ENCODE measurements at regions not wholly inside any gene's neighbourhood (a gene's known extent, or its start where the extent isn't known, plus 50 kb on each side); places are given as distances from the start of the nearest gene placed in this dataset.
"Not testable (repeated sequence)": the region's sequence is repeated elsewhere in the genome, so short reads cannot be mapped to it uniquely, and the experiment has no call there.

DNA sequence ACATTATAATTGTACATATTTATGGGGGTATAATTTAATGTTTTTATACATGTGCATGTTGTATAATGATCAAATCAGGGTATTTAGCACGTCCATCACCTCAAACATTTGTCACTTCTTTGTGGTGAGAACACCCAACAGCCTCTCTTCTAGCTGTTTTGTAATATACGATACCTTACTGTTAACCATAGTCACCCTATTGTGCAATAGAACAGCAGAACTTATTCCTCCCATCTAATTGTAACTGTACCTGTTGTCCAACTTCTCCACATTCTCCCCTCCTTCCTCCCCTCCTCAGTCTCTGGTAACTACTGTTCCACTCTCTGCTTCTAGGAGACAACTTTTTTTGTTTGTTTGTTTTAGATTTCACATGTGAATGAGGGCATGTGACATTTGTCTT, 197.0 kb upstream of the PKP2 start:
- no peak for ATAC-seq
- no peak overlapping the region for H3K27ac ChIP-seq
- no peak for DNase-seq
- no peaks in the 10 kb centered on the region for H3K27me3 ChIP-seq
- no peaks in the 10 kb centered on the region for H3K4me1 ChIP-seq
- TF ChIP-seq, protein P1, sequence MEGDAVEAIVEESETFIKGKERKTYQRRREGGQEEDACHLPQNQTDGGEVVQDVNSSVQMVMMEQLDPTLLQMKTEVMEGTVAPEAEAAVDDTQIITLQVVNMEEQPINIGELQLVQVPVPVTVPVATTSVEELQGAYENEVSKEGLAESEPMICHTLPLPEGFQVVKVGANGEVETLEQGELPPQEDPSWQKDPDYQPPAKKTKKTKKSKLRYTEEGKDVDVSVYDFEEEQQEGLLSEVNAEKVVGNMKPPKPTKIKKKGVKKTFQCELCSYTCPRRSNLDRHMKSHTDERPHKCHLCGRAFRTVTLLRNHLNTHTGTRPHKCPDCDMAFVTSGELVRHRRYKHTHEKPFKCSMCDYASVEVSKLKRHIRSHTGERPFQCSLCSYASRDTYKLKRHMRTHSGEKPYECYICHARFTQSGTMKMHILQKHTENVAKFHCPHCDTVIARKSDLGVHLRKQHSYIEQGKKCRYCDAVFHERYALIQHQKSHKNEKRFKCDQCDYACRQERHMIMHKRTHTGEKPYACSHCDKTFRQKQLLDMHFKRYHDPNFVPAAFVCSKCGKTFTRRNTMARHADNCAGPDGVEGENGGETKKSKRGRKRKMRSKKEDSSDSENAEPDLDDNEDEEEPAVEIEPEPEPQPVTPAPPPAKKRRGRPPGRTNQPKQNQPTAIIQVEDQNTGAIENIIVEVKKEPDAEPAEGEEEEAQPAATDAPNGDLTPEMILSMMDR (IDR thresholded peaks at IDR 0.05) = no peak
- TF ChIP-seq POLR2A (IDR thresholded peaks at IDR 0.05) = no peak
- H3K9me3 ChIP-seq = no peaks in the 10 kb centered on the region
- intact Hi-C loops (cut with DNase I) = no loop called here
- no peak overlapping the region for H3K4me3 ChIP-seq
- WGBS, 2 donors = 39 to 44% methylated on average over 2 of the region's 2 CpGs
- H3K36me3 ChIP-seq (replicated peaks in 1 of 2; ENCODE audit: insufficient read depth in 1 of 2, low read depth in 2 of 2) = no peaks in the 10 kb centered on the region

DNA sequence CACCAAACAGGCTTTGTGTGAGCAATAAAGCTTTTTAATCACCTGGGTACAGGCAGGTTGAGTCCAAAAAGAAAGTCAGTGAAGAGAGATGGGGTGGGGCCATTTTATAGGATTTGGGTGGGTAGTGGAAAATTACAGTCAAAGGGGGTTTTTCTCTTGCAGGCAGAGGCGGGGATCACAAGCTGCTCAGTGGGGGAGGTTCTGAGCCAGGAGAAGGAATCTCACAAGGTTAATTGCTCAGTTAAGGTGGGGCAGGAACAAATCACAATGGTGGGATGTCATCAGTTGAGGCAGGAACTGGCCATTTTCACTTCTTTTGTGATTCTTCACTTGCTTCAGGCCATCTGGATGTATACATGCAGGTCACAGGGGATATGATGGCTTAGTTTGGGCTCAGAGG, 191.3 kb upstream of the PKP2 start:
- H3K4me1 ChIP-seq; H3K4me3 ChIP-seq; ATAC-seq; H3K36me3 ChIP-seq (replicated peaks in 1 of 2; ENCODE audit: insufficient read depth in 1 of 2, low read depth in 2 of 2); H3K27me3 ChIP-seq; DNase-seq; H3K27ac ChIP-seq; H3K9me3 ChIP-seq; intact Hi-C loops (cut with DNase I): not testable (repeated sequence)
- WGBS, 2 donors = 62 to 70% methylated on average over 1 of the region's 1 CpG

DNA sequence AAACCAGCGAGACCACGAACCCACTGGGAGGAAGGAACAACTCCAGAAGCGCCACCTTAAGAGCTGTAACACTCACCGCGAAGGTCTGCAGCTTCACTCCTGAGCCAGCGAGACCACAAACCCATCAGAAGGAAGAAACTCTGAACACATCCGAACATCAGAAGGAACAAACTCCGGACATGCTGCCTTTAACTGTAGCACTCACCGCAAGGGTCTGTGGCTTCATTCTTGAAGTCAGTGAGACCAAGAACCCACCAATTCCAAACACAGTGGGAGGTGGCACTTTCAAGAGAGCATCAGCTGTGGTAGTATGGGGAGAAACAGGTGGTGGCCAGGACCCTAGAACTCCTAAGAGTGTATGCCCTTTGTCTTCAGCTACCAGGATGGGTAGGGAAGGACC, 179.8 kb upstream of the PKP2 start:
- ATAC-seq; H3K9me3 ChIP-seq; H3K4me1 ChIP-seq; H3K4me3 ChIP-seq; H3K36me3 ChIP-seq (replicated peaks in 1 of 2; ENCODE audit: insufficient read depth in 1 of 2, low read depth in 2 of 2); H3K27ac ChIP-seq; H3K27me3 ChIP-seq; intact Hi-C loops (cut with DNase I); DNase-seq: not testable (repeated sequence)
- WGBS, 2 donors = 71 to 87% methylated on average over 6 to 9 of the region's 9 CpGs

DNA sequence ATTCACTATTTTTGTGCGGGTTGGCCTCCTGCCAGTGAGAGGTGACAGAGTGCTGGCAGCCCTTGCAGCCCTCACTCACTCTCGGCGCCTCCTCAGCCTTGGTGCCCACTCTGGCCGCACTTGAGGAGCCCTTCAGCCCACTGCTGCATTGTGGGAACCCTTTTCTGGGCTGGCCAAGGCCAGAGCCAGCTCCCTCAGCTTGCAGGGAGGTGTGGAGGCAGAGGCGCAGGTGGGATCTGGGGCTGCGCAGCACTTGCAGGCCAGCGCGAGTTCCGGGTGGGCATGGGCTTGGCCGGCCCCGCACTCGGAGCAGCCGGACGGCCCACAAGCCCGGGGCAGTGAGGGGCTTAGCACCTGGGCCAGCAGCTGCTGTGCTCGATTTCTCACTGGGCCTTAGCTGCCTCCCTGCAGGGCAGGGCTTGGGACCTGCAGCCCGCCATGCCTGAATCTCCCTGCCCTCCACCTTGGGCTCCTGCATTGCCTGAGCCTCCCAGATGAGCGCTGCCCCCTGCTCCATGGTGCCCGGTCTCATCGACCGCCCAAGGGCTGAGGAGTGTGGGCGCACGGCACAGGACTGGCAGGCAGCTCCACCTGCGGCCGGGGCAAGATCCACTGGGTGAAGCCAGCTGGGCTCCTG, 178.7 kb upstream of the PKP2 start:
- not testable (repeated sequence) for H3K4me3 ChIP-seq, DNase-seq
- WGBS, 2 donors = 80 to 87% methylated on average over 10 to 17 of the region's 25 CpGs

DNA sequence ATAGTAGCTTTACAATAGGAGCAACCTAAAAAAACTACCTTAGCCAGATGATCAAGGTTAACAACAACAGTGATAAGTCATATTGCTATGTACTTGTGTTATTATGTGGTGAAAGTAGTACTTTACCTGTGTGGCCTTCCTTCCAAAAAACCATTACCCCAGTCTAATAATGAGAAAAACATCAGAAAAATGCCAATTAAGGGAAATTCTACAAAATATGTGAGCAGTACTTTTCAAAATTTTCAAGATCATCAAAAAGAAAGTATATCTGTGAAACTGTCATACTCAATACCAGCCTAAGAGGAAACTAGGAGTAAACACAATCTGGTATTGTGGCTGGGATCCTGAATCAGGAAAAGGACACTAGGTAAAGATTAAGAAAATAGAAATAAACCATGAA, 165.3 kb upstream of the PKP2 start:
- no peaks in the 10 kb centered on the region for H3K36me3 ChIP-seq (replicated peaks in 1 of 2; ENCODE audit: insufficient read depth in 1 of 2, low read depth in 2 of 2)
- H3K4me1 ChIP-seq = no peaks in the 10 kb centered on the region
- H3K4me3 ChIP-seq = no peak overlapping the region
- H3K27ac ChIP-seq = no peak overlapping the region
- ATAC-seq (no peak), DNase-seq (no peak)
- H3K27me3 ChIP-seq = no peaks in the 10 kb centered on the region
- intact Hi-C loops (cut with DNase I) = no loop called here
- no peak for TF ChIP-seq POLR2A (IDR thresholded peaks at IDR 0.05)
- TF ChIP-seq, protein P1 (IDR thresholded peaks at IDR 0.05) = no peak
- peaks cover 0 to 12% (median 0%) of the 10 kb centered on the region in 3 donors for H3K9me3 ChIP-seq

More for the DNA sequence above, 178.7 kb upstream of the PKP2 start:
- H3K27ac ChIP-seq; ATAC-seq; intact Hi-C loops (cut with DNase I); H3K27me3 ChIP-seq; H3K9me3 ChIP-seq; H3K36me3 ChIP-seq (replicated peaks in 1 of 2; ENCODE audit: insufficient read depth in 1 of 2, low read depth in 2 of 2); H3K4me1 ChIP-seq: not testable (repeated sequence)

DNA sequence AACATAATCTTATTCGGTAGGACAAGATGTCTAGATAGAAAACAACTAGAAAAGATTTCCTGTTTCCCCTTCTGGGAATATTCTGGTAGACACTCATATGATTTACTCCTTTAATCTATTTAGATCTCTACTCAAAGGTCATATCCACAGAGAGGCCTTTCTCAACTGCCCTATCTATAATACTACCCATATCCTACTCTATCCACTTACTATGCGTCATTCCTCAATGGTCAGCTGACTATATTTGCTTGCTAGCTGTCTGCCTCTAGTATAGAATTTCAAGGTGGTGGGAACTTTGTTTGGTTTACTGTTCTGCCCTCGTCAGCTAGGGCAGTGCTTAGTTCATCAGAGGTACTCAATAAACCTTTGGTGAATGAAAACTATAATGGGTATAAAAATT, 157.8 kb upstream of the PKP2 start:
- DNase-seq (no peak), ATAC-seq (no peak)
- TF ChIP-seq, protein P1 (IDR thresholded peaks at IDR 0.05) = no peak
- TF ChIP-seq POLR2A (IDR thresholded peaks at IDR 0.05) = no peak
- no peaks in the 10 kb centered on the region for H3K4me1 ChIP-seq
- H3K9me3 ChIP-seq = no peaks in the 10 kb centered on the region
- H3K27ac ChIP-seq = no peak overlapping the region
- intact Hi-C loops (cut with DNase I) = no loop called here
- H3K27me3 ChIP-seq = no peaks in the 10 kb centered on the region
- no peaks in the 10 kb centered on the region for H3K36me3 ChIP-seq (replicated peaks in 1 of 2; ENCODE audit: insufficient read depth in 1 of 2, low read depth in 2 of 2)
- 51% methylated on average over 3 of the region's 3 CpGs for WGBS, 2 donors
- H3K4me3 ChIP-seq = no peak overlapping the region

All from body of pancreas (tissue), 4 donors.